ENCODE measurements at regions not wholly inside any gene's neighbourhood (a gene's known extent, or its start where the extent isn't known, plus 50 kb on each side); places are given as distances from the start of the nearest gene placed in this dataset.

- H3K36me3 Mint-ChIP-seq (ENCODE audit: low read depth, unreplicated experiment), result no peaks in the 10 kb centered on the region
- Histone ChIP-seq H3K36me3 (ENCODE audit: insufficient read depth, low read length) (no peaks in the 10 kb centered on the region), H3K4me3 (ENCODE audit: insufficient read depth, low read depth, low read length) (no peak overlapping the region), H4K20me1 (ENCODE audit: insufficient read depth, low read length) (no peaks in the 10 kb centered on the region), H3K4me2 (ENCODE audit: low read length) (no peak overlapping the region), H3K79me2 (ENCODE audit: insufficient read depth, low read length) (no peaks in the 10 kb centered on the region), H2AFZ (ENCODE audit: low read depth, low read length) (no peak overlapping the region), H3K27ac (ENCODE audit: low read depth, low read length) (no peak overlapping the region), H3K9me3 (ENCODE audit: insufficient read depth, low read depth, low read length) (no peaks in the 10 kb centered on the region), H3K9ac (ENCODE audit: low read length) (no peak overlapping the region), H3K4me1 (ENCODE audit: insufficient read depth, low read length) (no peaks in the 10 kb centered on the region), H3K27me3 (ENCODE audit: insufficient read depth, low read length) (no peaks in the 10 kb centered on the region)
- no peak for TF ChIP-seq EZH2 (IDR thresholded peaks at IDR 0.05; ENCODE audit: insufficient read depth, low read length)
- TF ChIP-seq CTCF (IDR thresholded peaks at IDR 0.05; ENCODE audit: insufficient read depth, low read depth, low read length), result no peak
- H3K9me3 Mint-ChIP-seq (ENCODE audit: unreplicated experiment), result peaks cover 4% of the 10 kb centered on the region
- no peak overlapping the region for H3K4me3 Mint-ChIP-seq (ENCODE audit: unreplicated experiment)
- DNase-seq (ENCODE audit: low read depth), result no peak
- H3K27ac Mint-ChIP-seq (ENCODE audit: unreplicated experiment), result no peak overlapping the region
- H3K27me3 Mint-ChIP-seq (ENCODE audit: low read depth, unreplicated experiment), result no peaks in the 10 kb centered on the region
- no peak for FAIRE-seq
- no peaks in the 10 kb centered on the region for H3K4me1 Mint-ChIP-seq (ENCODE audit: low read depth, unreplicated experiment)
These were observed 59.6 kb upstream of the GJB6 start for GRCh38 chr13:20291675-20292074.

GRCh38 chr13:20291037-20291436, 58.9 kb upstream of the GJB6 start:
- no peak overlapping the region for H3K4me2 ChIP-seq (ENCODE audit: low read length)
- no peak for FAIRE-seq

More at GRCh38 chr13:20291037-20291436, 58.9 kb upstream of the GJB6 start:
- Histone ChIP-seq H4K20me1 (ENCODE audit: insufficient read depth, low read length) (no peaks in the 10 kb centered on the region), H3K9ac (ENCODE audit: low read length) (no peak overlapping the region), H3K27me3 (ENCODE audit: insufficient read depth, low read length) (no peaks in the 10 kb centered on the region), H3K4me3 (ENCODE audit: insufficient read depth, low read depth, low read length) (no peak overlapping the region), H3K27ac (ENCODE audit: low read depth, low read length) (no peak overlapping the region), H3K79me2 (ENCODE audit: insufficient read depth, low read length) (no peaks in the 10 kb centered on the region), H3K36me3 (ENCODE audit: insufficient read depth, low read length) (no peaks in the 10 kb centered on the region), H3K4me1 (ENCODE audit: insufficient read depth, low read length) (no peaks in the 10 kb centered on the region), H2AFZ (ENCODE audit: low read depth, low read length) (no peak overlapping the region), H3K9me3 (ENCODE audit: insufficient read depth, low read depth, low read length) (no peaks in the 10 kb centered on the region)
- TF ChIP-seq CTCF (IDR thresholded peaks at IDR 0.05; ENCODE audit: insufficient read depth, low read depth, low read length), result no peak
- TF ChIP-seq EZH2 (IDR thresholded peaks at IDR 0.05; ENCODE audit: insufficient read depth, low read length), result no peak
- Mint-ChIP-seq H3K9me3 (ENCODE audit: unreplicated experiment) (peaks cover 9% of the 10 kb centered on the region), H3K4me1 (ENCODE audit: low read depth, unreplicated experiment) (no peaks in the 10 kb centered on the region), H3K36me3 (ENCODE audit: low read depth, unreplicated experiment) (peaks cover 1% of the 10 kb centered on the region), H3K27ac (ENCODE audit: unreplicated experiment) (no peak overlapping the region), H3K27me3 (ENCODE audit: low read depth, unreplicated experiment) (no peaks in the 10 kb centered on the region), H3K4me3 (ENCODE audit: unreplicated experiment) (no peak overlapping the region)
- DNase-seq (ENCODE audit: low read depth), result no peak
